ENCODE measurements at regions not wholly inside any gene's neighbourhood (a gene's known extent, or its start where the extent isn't known, plus 50 kb on each side); places are given as distances from the start of the nearest gene placed in this dataset.

DNA sequence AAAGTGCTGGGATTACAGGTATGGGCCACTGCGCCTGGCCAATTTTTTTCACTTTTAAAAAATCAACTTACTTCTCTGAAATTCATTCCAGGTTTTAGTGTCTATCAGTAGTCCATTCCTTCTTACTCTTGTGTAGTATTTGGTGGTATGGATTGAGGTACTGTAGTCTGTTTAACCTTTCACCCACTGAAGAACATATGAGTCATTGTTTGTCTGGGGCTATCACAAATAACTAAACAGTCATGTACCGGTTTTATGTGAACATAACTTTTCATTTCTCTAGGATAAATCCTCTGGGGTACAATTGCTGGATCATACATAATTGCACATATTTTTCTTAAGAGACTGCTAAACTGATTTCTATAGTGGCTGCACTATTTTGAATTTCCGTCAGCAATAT, 1188.0 kb upstream of the CDH9 start:
- TF ChIP-seq, protein P1, sequence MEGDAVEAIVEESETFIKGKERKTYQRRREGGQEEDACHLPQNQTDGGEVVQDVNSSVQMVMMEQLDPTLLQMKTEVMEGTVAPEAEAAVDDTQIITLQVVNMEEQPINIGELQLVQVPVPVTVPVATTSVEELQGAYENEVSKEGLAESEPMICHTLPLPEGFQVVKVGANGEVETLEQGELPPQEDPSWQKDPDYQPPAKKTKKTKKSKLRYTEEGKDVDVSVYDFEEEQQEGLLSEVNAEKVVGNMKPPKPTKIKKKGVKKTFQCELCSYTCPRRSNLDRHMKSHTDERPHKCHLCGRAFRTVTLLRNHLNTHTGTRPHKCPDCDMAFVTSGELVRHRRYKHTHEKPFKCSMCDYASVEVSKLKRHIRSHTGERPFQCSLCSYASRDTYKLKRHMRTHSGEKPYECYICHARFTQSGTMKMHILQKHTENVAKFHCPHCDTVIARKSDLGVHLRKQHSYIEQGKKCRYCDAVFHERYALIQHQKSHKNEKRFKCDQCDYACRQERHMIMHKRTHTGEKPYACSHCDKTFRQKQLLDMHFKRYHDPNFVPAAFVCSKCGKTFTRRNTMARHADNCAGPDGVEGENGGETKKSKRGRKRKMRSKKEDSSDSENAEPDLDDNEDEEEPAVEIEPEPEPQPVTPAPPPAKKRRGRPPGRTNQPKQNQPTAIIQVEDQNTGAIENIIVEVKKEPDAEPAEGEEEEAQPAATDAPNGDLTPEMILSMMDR (IDR thresholded peaks at IDR 0.05): no peak
- TF ChIP-seq POLR2A (IDR thresholded peaks at IDR 0.05): no peak
- no peak for TF ChIP-seq EP300 (IDR thresholded peaks at IDR 0.05)

Measured in ovary (tissue), 3 donors.